Choroid plexus epithelial cell (primary cell): ENCODE measurements at regions not wholly inside any gene's neighbourhood (a gene's known extent, or its start where the extent isn't known, plus 50 kb on each side); places are given as distances from the start of the nearest gene placed in this dataset.

Source experiments
- DNase-seq: peaks from one replicate; pipeline ENCODE4 v3.0.0-alpha.2; 2010; ENCODE audit warnings: low read depth
- H3K4me3 ChIP-seq: 2 replicates; pipeline ENCODE4 v1.5.1; 2011; ENCODE audit warnings: low read depth, mild to moderate bottlenecking, control low read depth, low read length, moderate library complexity
- TF ChIP-seq, protein P1 (sequence below): conservative IDR thresholded peaks from 2 replicates; pipeline ENCODE4 v1.5.1; 2011; ENCODE audit warnings: low read depth, mild to moderate bottlenecking, control low read depth, inconsistent platforms, low read length, moderate library complexity

DNA sequence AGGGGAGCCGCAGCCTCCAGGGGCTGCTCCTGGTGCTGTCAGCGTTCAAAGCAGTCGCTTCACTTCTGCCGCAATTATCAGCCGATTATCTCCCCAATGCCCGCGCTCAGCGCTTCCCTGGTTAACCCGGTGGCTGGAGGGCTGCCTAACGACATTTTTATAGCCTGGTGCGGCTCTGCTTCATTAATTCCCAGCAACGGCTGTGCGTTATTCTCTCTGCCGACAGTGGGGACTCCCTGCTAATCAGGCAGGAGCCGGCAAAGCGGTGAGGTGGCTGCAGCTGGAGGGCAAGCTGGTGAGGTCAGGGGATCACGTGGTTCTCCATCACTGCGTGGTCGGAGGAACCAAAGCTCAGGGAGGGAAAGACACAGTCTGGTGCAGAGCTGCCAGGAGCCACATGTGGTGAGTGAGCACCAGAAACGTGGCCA, 62.9 kb downstream of the GLRX5 start:
- peak overlapping the region; percentile 3 for H3K4me3 ChIP-seq
- peak; percentile 19 for DNase-seq
- TF ChIP-seq, protein P1, sequence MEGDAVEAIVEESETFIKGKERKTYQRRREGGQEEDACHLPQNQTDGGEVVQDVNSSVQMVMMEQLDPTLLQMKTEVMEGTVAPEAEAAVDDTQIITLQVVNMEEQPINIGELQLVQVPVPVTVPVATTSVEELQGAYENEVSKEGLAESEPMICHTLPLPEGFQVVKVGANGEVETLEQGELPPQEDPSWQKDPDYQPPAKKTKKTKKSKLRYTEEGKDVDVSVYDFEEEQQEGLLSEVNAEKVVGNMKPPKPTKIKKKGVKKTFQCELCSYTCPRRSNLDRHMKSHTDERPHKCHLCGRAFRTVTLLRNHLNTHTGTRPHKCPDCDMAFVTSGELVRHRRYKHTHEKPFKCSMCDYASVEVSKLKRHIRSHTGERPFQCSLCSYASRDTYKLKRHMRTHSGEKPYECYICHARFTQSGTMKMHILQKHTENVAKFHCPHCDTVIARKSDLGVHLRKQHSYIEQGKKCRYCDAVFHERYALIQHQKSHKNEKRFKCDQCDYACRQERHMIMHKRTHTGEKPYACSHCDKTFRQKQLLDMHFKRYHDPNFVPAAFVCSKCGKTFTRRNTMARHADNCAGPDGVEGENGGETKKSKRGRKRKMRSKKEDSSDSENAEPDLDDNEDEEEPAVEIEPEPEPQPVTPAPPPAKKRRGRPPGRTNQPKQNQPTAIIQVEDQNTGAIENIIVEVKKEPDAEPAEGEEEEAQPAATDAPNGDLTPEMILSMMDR, result no peak

DNA sequence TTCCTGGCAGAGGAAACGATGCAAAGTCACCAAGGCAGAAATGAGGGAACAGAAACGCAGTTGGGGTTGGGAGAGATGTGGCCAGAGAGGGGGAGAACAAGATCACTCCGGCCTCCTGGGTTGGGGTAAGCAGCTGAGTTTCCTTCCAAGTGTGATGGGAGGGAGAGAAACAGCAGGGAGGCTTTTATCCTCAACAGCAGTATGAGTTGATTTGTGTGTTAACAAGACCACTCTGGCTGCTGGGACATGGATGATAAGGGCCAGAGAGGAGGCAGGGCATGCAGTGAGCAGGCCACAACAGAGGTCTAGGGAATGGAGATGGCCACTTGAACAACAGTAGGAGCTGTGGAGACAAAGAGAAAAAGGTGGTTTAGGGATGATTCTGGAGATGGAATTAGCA, 66.8 kb downstream of the GLRX5 start:
- TF ChIP-seq, protein P1, result no peak
- H3K4me3 ChIP-seq, result no peak overlapping the region
- no peak for DNase-seq

DNA sequence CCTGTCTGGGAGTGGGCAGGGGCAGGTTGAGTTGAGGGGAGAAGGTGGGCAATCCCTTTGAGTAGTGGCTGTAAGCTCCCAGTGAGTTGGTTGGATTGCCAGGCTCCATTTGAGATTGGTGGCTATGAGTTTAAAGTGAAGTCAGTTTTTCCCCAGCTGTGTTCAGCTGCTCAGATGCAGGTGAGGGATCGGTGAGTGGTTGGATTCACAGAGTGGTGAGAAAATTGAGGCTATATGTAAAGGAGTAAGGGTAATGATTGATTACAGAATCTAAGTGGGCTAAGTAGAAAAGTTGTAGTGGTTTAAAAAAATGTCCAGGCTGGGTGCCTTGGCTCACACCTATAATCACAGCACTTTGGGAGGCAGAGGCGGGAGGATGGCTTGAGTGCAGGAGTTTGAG, 68.6 kb downstream of the GLRX5 start:
- TF ChIP-seq, protein P1, result no peak
- no peak overlapping the region for H3K4me3 ChIP-seq
- no peak for DNase-seq

DNA sequence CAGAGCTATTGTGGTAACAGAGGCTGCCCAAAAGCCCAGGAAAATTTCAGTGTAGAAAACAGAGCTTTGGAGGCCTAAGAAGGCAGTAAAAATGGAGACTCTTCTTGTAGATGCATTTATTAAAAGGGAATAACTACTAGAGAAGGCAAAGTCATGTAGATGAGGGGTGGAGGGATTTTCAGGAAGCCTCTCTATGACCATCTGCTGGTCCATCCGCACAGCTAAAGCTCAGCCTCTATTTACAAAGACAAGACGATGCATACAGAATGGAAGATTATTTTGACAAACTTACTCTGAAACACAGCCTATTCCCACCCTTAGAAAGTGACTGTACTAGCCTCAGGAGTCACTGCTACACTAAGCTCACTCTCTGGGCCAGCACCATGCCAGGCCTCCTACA, 71.4 kb downstream of the GLRX5 start:
- TF ChIP-seq, protein P1, result no peak
- no peak for DNase-seq

DNA sequence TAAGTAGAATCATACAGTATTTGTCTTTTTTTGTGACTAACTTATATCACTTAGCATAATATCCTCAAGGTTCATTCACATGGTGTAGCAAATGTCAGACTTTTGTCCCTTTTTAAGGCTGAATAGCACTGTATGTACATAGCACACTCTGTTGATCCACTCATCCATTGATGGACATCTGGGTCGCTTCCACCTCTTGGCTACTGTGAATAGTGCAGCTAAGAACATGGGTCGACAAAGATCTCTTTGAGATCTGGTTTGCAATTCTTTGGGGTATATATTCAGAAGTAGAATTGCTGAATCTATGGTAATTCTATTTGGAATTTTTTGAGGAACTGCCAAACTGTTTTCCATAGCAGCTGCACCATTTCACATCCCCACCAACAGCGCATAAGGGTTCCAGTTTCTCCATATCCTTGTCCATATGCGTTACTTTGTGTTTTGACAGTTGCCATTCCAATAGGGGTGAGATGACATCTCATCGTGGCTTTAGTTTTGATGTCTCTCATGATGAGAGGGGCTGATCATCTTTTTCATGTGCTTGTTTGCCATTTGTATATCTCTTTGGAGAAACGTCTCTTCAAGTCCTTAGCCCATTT, 73.9 kb downstream of the GLRX5 start:
- DNase-seq, result no peak
- H3K4me3 ChIP-seq, result no peak overlapping the region
- TF ChIP-seq, protein P1, result no peak

More for the DNA sequence above, 71.4 kb downstream of the GLRX5 start:
- H3K4me3 ChIP-seq, result no peak overlapping the region

DNA sequence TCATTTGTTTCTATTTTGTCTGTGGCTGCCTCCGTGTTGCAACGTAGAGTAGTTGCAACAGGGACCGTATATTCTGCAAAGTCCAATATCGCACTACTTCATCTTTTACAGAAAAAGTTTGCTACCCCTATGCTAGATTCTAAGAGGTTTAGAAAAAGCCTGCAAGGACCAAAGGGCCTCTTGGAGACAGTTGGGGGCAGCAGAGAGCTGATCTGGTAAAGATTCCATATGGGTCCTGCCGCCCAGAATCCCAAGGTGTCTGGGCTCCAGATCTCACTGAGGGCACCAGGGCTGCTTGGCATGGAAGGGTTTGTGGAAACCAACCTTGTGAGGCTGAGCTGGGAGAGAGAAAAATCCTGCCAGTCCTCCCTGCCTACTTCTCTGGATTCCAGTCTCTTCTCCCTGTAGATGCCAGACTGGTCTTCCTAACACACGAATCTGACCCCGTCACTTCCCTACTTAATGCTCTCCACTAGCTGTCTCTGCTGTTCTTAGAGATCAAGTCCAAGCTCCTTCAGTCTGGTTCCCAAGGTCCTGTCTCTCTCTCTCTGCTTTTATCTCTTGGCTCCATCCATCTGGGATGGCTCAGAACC, 74.6 kb downstream of the GLRX5 start:
- DNase-seq, result peak; percentile 37
- TF ChIP-seq, protein P1, result peak; percentile 58
- no peak overlapping the region for H3K4me3 ChIP-seq
